ENCODE measurements at regions not wholly inside any gene's neighbourhood (a gene's known extent, or its start where the extent isn't known, plus 50 kb on each side); places are given as distances from the start of the nearest gene placed in this dataset.

DNA sequence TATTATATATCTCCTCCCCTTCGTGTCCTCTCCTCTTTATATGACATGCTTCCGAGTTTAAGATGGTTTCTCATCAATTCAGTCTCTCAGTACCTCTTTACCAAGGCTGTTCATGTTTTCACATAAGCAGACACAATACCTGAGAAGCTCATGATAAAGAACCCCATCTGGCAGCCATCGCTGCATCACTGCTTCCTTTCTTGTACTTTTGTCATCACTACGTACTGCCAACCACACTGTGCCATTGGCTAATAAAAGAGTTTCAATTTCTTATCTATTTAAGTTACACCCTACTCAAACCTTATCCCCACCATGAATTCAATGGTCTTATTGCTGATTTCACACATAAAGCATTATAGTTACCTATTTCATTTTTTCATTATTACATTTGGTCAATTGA is 484.7 kb upstream of the CNTN4 start:
- no peak overlapping the region for H3K4me2 ChIP-seq (ENCODE audit: extremely low read depth, insufficient read depth, low read length)
- no peaks in the 10 kb centered on the region for H3K4me1 ChIP-seq (ENCODE audit: control insufficient read depth, extremely low read depth, insufficient read depth, low read length)
- no peak overlapping the region for H2AFZ ChIP-seq (ENCODE audit: low read length)
- no peaks in the 10 kb centered on the region for H4K20me1 ChIP-seq (ENCODE audit: control insufficient read depth, extremely low read depth, insufficient read depth, low read length)
- TF ChIP-seq, protein P1, sequence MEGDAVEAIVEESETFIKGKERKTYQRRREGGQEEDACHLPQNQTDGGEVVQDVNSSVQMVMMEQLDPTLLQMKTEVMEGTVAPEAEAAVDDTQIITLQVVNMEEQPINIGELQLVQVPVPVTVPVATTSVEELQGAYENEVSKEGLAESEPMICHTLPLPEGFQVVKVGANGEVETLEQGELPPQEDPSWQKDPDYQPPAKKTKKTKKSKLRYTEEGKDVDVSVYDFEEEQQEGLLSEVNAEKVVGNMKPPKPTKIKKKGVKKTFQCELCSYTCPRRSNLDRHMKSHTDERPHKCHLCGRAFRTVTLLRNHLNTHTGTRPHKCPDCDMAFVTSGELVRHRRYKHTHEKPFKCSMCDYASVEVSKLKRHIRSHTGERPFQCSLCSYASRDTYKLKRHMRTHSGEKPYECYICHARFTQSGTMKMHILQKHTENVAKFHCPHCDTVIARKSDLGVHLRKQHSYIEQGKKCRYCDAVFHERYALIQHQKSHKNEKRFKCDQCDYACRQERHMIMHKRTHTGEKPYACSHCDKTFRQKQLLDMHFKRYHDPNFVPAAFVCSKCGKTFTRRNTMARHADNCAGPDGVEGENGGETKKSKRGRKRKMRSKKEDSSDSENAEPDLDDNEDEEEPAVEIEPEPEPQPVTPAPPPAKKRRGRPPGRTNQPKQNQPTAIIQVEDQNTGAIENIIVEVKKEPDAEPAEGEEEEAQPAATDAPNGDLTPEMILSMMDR (conservative IDR thresholded peaks at IDR 0.05 in 1 of 2, IDR thresholded peaks at IDR 0.05 in 1 of 2; ENCODE audit: low read depth in 1 of 2, low read length in 2 of 2) = no peak
- TF ChIP-seq EZH2 (IDR thresholded peaks at IDR 0.05; ENCODE audit: low read length, missing control alignments) = no peak
- no peak overlapping the region for H3K27ac ChIP-seq (ENCODE audit: insufficient read depth, low read length)
- no peaks in the 10 kb centered on the region for H3K36me3 ChIP-seq (ENCODE audit: control insufficient read depth, insufficient read depth, low read length)
- no peak overlapping the region for H3K9ac ChIP-seq (ENCODE audit: insufficient read depth, low read length)
- H3K9me3 ChIP-seq (ENCODE audit: control insufficient read depth, insufficient read depth, low read depth, low read length) = no peaks in the 10 kb centered on the region
- H3K27me3 ChIP-seq (ENCODE audit: control insufficient read depth, insufficient read depth, low read length) = no peaks in the 10 kb centered on the region
- H3K4me3 ChIP-seq (replicated peaks in 1 of 4; ENCODE audit: control extremely low read depth in 1 of 4, insufficient read depth in 1 of 4, low read depth in 3 of 4, low read length in 4 of 4) = no peak overlapping the region
- DNase-seq (ENCODE audit: low read depth in 2 of 2) = no peak
- H3K79me2 ChIP-seq (ENCODE audit: control insufficient read depth, insufficient read depth, low read length) = no peaks in the 10 kb centered on the region

DNA sequence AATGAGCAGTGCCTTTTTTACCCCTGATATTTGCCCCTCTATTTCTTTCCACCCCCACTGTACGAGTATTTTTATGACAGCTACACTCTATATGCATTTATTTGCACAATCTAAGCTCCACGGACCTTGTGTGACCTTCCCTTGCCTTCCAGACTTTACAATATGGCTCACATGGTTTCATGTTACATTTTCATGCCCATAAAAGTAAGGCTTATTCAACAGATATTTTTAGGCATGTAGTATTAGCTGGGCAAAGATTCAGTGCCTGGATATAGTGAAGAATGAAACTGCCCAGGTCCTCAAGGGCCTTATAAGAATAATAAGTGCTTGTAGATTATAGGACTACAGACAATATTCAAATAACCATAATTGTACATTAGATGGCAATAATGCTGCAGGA is 481.9 kb upstream of the CNTN4 start:
- H3K9ac ChIP-seq (ENCODE audit: insufficient read depth, low read length) = no peak overlapping the region
- no peak for DNase-seq (ENCODE audit: low read depth in 2 of 2)
- no peaks in the 10 kb centered on the region for H4K20me1 ChIP-seq (ENCODE audit: control insufficient read depth, extremely low read depth, insufficient read depth, low read length)
- no peaks in the 10 kb centered on the region for H3K4me1 ChIP-seq (ENCODE audit: control insufficient read depth, extremely low read depth, insufficient read depth, low read length)
- H3K4me3 ChIP-seq (replicated peaks in 1 of 4; ENCODE audit: control extremely low read depth in 1 of 4, insufficient read depth in 1 of 4, low read depth in 3 of 4, low read length in 4 of 4) = no peak overlapping the region
- no peaks in the 10 kb centered on the region for H3K27me3 ChIP-seq (ENCODE audit: control insufficient read depth, insufficient read depth, low read length)
- H3K36me3 ChIP-seq (ENCODE audit: control insufficient read depth, insufficient read depth, low read length) = no peaks in the 10 kb centered on the region
- H2AFZ ChIP-seq (ENCODE audit: low read length) = no peak overlapping the region
- no peak overlapping the region for H3K4me2 ChIP-seq (ENCODE audit: extremely low read depth, insufficient read depth, low read length)
- no peak for TF ChIP-seq EZH2 (IDR thresholded peaks at IDR 0.05; ENCODE audit: low read length, missing control alignments)
- TF ChIP-seq, protein P1 (conservative IDR thresholded peaks at IDR 0.05 in 1 of 2, IDR thresholded peaks at IDR 0.05 in 1 of 2; ENCODE audit: low read depth in 1 of 2, low read length in 2 of 2) = no peak
- H3K79me2 ChIP-seq (ENCODE audit: control insufficient read depth, insufficient read depth, low read length) = no peaks in the 10 kb centered on the region
- no peak overlapping the region for H3K27ac ChIP-seq (ENCODE audit: insufficient read depth, low read length)
- no peaks in the 10 kb centered on the region for H3K9me3 ChIP-seq (ENCODE audit: control insufficient read depth, insufficient read depth, low read depth, low read length)

DNA sequence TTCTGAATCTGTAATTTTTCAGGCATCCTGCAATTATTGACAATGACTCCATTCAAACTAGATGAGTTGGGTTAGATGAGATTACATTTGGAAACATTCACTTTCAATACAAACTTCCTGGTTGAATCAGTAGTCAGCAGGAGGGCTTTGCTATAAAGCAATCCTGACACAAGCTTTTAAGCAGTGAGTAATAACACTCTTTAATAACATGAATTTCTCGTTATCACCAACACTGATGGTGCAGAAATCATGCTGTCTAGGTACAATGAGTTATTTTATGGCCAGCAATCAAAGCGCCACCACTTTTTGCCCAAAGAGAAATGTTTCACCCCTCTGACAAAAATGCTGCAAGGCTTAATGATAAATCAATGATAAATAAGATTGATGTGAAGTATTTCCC is 474.8 kb upstream of the CNTN4 start:
- no peak for DNase-seq (ENCODE audit: low read depth in 2 of 2)
- no peaks in the 10 kb centered on the region for H3K27me3 ChIP-seq (ENCODE audit: control insufficient read depth, insufficient read depth, low read length)
- no peaks in the 10 kb centered on the region for H3K9me3 ChIP-seq (ENCODE audit: control insufficient read depth, insufficient read depth, low read depth, low read length)
- H3K4me2 ChIP-seq (ENCODE audit: extremely low read depth, insufficient read depth, low read length) = no peak overlapping the region
- TF ChIP-seq, protein P1 (conservative IDR thresholded peaks at IDR 0.05 in 1 of 2, IDR thresholded peaks at IDR 0.05 in 1 of 2; ENCODE audit: low read depth in 1 of 2, low read length in 2 of 2) = no peak
- no peak for TF ChIP-seq EZH2 (IDR thresholded peaks at IDR 0.05; ENCODE audit: low read length, missing control alignments)
- no peaks in the 10 kb centered on the region for H4K20me1 ChIP-seq (ENCODE audit: control insufficient read depth, extremely low read depth, insufficient read depth, low read length)
- no peaks in the 10 kb centered on the region for H3K4me1 ChIP-seq (ENCODE audit: control insufficient read depth, extremely low read depth, insufficient read depth, low read length)
- H3K36me3 ChIP-seq (ENCODE audit: control insufficient read depth, insufficient read depth, low read length) = no peaks in the 10 kb centered on the region
- H3K27ac ChIP-seq (ENCODE audit: insufficient read depth, low read length) = no peak overlapping the region
- no peak overlapping the region for H3K9ac ChIP-seq (ENCODE audit: insufficient read depth, low read length)
- no peak overlapping the region for H3K4me3 ChIP-seq (replicated peaks in 1 of 4; ENCODE audit: control extremely low read depth in 1 of 4, insufficient read depth in 1 of 4, low read depth in 3 of 4, low read length in 4 of 4)
- H3K79me2 ChIP-seq (ENCODE audit: control insufficient read depth, insufficient read depth, low read length) = no peaks in the 10 kb centered on the region
- no peak overlapping the region for H2AFZ ChIP-seq (ENCODE audit: low read length)

Data from fibroblast of lung (primary cell).